ENCODE measurements at regions not wholly inside any gene's neighbourhood (a gene's known extent, or its start where the extent isn't known, plus 50 kb on each side); places are given as distances from the start of the nearest gene placed in this dataset.

DNA sequence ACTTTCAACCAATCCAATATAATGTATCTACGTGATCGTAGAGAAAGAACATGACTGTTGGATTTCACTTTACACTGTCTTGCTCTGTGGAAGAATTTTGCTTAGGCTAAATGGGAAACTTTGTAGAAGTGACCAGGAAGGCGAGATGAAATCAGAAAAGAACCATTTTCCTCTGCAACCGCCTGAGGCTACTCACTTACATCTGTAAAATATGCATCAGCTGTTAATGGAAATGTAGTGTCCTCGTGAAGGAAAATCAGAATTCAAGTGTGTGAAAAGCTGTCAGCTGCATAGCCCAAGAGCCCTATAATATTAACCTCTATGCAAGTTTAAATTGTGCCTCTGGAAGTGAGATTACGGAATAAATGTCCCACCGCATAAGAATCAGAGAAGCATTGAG lies 277.9 kb downstream of the C6orf118 start:
- TF ChIP-seq POLR2AphosphoS5 (IDR thresholded peaks at IDR 0.05; ENCODE audit: borderline replicate concordance, low read depth, low read length), result no peak
- no peak for TF ChIP-seq EZH2 (IDR thresholded peaks at IDR 0.05)
